Heart left ventricle (tissue), 13 donors: ENCODE measurements at regions not wholly inside any gene's neighbourhood (a gene's known extent, or its start where the extent isn't known, plus 50 kb on each side); places are given as distances from the start of the nearest gene placed in this dataset.

Source experiments
- CTCF ChIP-seq, 12 donors: fragments of 200-600 bp; sonication (generic) in 4 of 12; IDR thresholded peaks; one replicate each; pipeline versions ENCODE4 v1.5.0 to v1.8.0; 2018 to 2022; ENCODE audit warnings: antibody characterized with exemption in 12 of 12, mild to moderate bottlenecking in 5 of 12
- POLR2A ChIP-seq, 2 donors: fragments of 450-650 bp; IDR thresholded peaks; one replicate each; pipeline ENCODE4 v1.6.1; 2017; ENCODE audit warnings: antibody characterized with exemption in 2 of 2, mild to moderate bottlenecking in 2 of 2, moderate library complexity in 2 of 2
- donor health status: ischemic (EF 13 %, LVEDD 7.1; RV severe dilation, severe dysfunction).
- donor health status: DM: no; HTN: yes; CAD: no.
- donor health status: DM: no; HTN: no; CAD: no.
- donor health status: ischemic (EF 25% LVEDD 6.9; RV normal size, moderate dysfunction).
- donor health status: ischemic (EF 25% LVEDD 5.7; RV mildly dilated, moderate dysfunction).
- donor health status: ischemic (EF 35%, LVEDD 5.7; RV mildly dilated, moderate dysfunction).
- donor health status: nonischemic (EF 11% LVEDD 7.7; RV severe dilation, severe dysfunction).
- donor health status: DM: yes; HTN: yes; CAD: no.
- donor health status: PGD.
- donor health status: ischemic (EF 29% LVEDD 5.4; RV normal size, mild dysfunction).
- donor health status: nonischemic (EF 23%, LVEDD 6.1; RV moderate dilation, normal function).

- TF ChIP-seq POLR2A (IDR thresholded peaks at IDR 0.05) = no peak
- no peak for TF ChIP-seq CTCF (IDR thresholded peaks at IDR 0.05)
Observed at GRCh38 chr18:75521816-75522215, 94.3 kb upstream of the SMIM21 start.
